ENCODE measurements at regions not wholly inside any gene's neighbourhood (a gene's known extent, or its start where the extent isn't known, plus 50 kb on each side); places are given as distances from the start of the nearest gene placed in this dataset.
"Not testable (repeated sequence)": the region's sequence is repeated elsewhere in the genome, so short reads cannot be mapped to it uniquely, and the experiment has no call there.

GRCh38 chr12:97616946-97617345 is 154.3 kb downstream of the RMST start:
- DNase-seq = no peak

DNA sequence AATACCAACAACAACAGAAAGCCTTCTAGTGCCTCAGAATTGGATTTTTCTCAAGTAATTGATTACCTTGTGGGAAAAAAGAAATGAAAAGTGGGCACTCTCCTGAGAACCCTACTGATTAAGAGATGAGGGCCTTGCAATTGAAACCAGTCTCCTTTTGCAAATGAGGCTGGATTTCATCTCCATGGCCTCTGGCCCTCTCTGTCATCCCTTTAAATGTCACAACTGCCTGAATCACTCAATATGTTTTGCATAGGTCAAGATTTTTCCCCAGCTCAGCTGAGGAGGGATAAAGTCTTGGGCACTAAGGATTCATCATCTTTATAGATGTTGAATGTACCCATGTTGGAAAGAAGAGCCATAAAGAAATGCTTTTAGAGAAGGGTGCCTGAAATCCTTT is 166.4 kb downstream of the RMST start:
- DNase-seq = no peak

GRCh38 chr12:97629382-97629781 is 166.8 kb downstream of the RMST start:
- no peak for DNase-seq

GRCh38 chr12:97630356-97630755 is 167.8 kb downstream of the RMST start:
- no peak for DNase-seq

DNA sequence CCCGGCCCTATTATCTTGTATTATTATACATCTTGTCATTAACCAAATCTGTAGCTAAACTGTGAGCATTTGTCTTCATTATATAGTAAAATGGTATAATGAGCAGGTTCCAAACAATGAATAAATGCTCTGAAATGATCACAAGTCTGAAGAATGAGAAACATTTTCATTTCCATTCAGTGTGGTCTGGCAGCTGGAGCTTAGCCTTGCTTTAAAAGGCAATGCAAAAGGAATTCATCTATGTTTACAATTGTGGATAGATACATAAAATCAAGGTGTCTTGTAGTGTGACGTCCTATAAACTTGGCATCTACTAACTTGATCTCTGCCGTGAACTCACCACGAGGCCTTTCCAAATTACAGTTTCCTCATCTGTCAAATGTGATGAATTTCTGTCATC is 168.3 kb downstream of the RMST start:
- no peak for DNase-seq

DNA sequence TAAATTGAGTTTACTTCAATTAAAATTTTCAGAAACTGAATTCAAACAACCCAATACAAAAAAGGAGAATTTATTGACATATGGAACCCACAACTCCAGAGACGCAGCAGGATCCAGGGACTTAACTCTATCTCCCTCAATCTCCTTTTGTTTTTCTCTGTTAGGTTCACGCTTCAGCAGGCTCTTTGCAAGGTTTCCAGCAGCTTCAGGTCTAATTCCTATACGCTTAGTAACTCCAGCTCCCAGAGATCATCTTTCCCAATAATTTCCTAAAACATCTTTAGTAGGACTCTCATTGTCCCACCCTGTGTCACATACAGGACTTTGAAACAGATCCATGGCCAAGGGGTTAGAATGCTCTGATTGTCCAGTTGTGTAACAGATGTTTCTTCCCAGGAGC is 175.2 kb downstream of the RMST start:
- no peak for DNase-seq

DNA sequence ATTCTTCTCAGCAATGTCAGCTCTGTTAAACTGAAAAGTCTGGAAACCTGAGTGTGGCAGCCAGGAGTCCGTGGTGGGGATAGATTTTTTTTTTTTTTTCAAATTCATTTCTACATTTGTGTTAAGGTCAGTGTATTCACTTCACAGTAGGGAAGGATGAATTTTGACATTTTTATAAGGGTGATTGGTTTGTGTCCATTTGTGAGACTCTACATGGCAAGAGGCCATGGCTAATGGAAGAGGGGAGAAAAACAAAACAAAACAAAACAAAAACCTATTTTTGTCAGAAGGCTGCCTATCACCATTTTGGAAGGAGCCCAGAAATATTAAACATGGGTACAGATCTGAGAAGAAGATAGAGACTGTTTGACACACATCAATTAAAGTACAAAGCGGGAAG is 176.1 kb downstream of the RMST start:
- no peak for DNase-seq

DNA sequence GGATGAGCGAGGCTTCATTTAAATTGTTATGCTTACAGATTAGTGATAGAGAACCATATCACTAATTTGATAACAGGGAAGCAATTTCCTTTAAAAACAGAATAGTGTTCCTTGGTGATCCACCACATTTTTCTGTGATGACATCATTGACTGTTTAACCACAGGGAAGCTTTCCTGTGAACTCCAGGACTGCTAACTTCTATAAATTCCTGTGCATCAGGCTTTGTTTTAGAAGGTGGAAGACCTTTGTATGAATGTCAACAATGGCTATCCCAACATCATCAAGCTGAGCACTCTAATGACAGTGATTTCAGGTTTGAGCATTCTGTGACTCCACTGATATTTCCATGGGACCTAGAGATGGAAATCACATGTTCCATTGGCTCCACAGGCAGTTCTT is 177.1 kb downstream of the RMST start:
- DNase-seq = no peak

- no peak for DNase-seq
Measured at GRCh38 chr12:97640826-97641225, 178.2 kb downstream of the RMST start.

DNA sequence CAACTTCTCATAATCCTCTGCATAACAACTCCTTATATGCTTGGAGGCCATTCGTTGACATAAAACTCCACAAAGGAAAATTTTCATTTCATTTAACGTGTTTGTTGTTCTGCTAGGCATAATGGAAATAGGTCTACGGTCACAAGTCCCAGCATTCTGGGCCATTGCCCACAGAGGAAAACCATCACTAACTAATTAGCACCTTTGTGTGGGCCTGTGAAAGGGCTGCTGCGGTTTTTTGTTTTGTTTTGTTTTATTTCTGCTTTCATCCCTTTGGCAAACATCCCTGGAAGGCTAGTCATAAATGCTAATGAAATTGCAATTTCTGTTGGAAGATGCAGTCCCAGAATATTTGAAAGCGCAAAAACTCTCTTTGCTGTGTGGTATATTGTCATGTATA is 180.3 kb downstream of the RMST start:
- DNase-seq = no peak

DNA sequence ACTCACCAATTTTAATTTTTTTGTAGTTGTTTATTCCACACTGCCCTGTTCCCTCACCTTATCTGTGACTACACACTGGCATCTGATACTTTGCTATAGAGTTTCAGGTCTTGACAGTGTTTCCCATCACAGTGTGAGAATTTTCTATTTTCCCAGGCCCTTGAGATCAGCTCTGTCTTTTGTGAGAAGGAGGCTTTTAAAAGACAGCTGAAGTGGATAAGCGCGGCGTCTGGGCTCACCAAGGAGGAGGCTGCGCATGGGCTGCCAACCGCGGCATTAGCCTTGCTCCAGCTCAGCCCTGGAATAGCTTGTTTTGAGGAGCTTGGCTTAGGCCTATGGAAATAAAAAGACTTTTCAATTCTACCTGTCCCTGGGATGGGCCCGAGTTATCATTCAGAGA is 181.3 kb downstream of the RMST start:
- no peak for DNase-seq

GRCh38 chr12:97645726-97646125 is 183.1 kb downstream of the RMST start:
- no peak for DNase-seq

- DNase-seq = no peak
Measured at GRCh38 chr12:97647142-97647541, 184.5 kb downstream of the RMST start.

- DNase-seq = no peak
Measured at GRCh38 chr12:97650242-97650641, 187.6 kb downstream of the RMST start.

- not testable (repeated sequence) for DNase-seq
Measured at GRCh38 chr12:97656548-97656947, 193.9 kb downstream of the RMST start.

DNA sequence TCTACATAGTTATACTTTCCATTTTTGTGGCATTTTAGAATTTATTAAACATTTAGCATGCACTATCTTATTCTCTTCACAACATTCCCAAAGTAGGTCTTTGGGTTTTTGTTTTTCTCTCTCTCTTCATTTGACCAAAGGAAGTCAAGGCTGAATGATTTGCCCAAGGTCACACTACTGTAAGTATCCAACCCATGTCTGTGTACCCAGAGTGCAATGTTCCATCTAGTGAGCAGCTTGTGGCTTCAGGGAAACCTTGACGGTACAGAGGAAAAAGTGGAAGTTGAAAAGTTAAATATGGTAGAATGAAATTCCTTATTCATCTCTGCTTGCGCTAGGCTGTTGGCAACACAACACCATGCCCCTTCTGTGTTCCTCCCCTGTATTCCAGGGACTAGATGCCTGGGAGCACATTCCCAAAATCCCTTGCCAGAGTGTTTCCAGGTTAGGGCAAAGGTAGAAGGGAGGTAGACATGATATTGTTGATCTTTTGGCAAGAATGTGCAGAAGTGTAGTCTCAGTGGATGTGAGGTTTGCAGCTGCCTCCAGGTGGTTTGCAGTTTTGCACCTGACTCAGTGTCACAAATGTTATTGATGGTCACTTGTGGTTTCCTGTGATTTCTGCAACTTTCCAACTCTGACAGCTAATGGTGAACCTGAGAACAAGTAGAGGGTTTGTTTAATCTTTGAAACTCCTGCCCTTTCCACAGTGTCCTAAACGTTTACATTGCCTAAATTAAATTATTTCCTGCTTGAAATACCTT is 196.7 kb downstream of the RMST start:
- no peak for DNase-seq

GRCh38 chr12:97666263-97666662 is 203.7 kb downstream of the RMST start:
- DNase-seq = no peak

GRCh38 chr12:97672870-97673269 is 210.3 kb downstream of the RMST start:
- no peak for DNase-seq

GRCh38 chr12:97680751-97681150 is 218.1 kb downstream of the RMST start:
- no peak for DNase-seq

DNA sequence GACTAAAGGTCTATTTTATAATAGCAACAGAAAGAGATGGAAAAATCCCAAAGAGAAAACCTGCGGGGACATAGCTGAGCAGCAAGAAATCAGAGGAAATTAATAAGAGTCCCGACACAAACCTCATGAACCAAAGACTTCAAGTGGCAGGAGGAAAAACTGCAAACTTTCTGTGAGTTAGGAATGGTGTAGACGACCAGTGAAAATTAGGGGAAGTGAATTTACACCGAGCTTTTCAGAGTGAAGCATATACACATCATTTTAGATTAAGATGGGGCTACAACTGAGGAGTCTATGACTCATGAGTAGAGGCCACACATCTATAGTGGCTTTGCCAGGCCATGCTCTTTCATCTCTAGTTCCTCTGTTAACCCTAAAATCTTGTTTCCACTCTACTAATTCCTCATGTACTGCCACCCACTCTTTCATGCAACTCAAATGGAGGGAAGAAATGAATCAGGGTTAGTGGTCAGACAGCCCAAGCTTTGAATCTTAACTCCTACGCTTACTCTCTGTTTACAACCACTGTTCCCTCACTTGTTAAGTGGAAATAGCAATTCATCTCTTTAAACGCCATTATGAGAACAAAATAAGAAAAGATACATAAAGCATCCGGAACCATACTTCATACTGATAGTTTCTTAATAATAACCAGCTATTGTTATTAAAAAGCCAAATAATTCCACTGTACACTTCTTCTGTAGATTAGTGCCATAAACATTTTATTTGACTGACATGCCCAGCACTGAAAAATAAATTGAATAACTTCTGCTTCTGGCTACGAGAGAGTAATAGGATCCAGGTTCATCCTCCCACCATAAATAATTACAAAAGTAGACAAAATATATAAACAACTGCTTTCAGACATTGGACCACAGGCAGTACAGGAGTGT is 219.3 kb downstream of the RMST start:
- no peak for DNase-seq

DNA sequence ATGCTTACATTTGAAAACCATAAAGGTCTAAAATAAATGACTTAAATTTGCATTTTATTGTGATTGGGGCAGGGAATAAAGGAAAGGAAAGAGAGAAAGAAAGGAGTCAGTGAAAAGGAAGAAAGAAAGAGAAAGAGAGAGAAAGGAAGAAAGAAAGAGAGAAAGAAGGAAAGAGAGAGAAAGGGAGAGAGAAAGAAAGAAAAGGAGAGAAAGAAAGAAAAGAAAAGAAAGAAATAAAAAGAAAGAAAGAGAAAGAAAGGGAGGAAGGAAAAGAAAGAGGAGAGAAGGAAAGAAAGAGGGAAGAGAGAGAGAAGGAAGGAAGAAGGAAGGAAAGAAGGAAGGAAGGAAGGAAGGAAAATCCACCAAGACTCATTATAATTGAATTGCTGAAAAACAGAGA is 222.8 kb downstream of the RMST start:
- DNase-seq = no peak

DNA sequence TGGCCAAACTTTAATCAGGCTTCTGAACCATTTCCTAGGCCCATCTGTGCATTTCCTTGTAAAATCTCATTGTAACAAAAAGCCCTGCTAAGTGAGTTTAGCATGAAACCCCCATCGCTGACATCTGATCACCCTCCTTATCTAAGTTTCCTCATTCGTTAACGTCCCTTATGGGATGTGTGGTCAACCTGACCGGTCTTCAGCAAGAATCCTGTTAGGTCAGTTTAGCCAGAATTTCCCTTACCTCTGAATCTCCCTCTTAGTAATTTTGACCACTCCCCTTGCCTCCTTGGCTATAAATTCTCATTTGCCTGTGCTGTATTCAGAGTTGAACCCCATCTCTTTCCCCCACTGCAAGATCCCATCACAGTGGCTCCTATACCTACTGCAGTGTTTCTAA is 239.3 kb downstream of the RMST start:
- DNase-seq = no peak

DNA sequence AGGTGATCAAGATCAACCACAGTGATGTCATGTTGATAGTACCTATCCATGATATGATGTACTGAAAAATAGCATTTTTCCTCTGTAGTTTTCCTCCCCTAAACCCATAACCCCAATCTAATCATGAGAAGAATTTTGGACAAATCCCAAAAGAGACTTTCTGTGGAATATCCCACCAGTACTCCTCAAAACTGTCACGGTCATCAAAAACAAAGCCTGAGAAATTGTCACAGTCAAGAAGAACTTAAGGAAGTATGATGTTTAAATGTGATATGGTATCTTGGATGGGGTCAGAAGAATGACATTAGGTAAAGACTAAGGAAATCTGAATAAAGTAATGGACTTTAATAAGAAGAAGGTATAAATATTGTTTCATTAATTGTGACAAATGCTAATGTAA is 248.8 kb downstream of the RMST start:
- DNase-seq = no peak

DNA sequence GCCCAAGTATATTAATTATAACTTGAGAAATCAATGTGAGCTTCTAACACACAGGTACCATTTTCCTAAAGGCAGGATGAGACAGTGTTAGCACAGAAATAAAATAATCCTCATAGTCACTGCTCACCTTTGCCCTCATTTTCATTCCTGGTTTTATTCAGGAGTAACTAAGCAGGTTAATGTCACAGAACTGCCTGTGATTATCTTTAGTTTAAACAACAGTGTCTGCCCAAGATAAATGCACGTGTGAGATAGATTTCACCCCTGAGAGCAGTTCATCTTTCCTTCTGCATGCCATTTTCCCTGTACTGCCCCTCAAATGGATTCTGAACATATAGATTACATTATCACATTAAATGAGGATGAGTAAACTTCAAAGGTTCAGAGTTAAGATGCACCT is 250.7 kb downstream of the RMST start:
- no peak for DNase-seq
